ENCODE measurements at regions not wholly inside any gene's neighbourhood (a gene's known extent, or its start where the extent isn't known, plus 50 kb on each side); places are given as distances from the start of the nearest gene placed in this dataset.

DNA sequence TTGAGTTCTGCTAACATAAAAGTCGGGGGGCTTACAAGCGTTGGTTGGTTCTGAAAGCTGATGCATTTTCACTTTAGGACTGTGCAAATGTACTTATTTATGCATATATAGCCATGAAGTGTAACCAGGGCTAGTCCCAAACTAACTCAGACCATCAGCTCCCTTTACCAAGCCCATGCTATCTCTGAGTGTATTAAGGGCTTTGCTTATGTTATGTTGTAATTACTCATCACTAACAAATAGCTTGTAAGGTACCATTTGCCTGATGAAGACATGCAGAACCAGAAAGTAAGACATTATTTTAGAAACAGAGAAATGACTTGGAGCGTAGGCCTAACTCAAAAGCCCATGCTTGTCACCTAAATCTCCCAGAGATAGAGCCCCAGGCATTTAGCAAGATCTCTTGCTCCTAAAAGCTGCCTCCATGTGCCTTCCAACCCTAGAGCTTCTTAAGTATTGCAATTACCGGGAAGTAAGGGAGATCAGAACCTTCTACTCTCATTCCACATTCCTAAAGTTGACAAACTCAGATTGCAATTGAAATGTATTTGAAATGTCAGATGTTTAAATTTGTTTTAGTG lies 362.9 kb upstream of the RBMS3 start:
- TF ChIP-seq, protein P1, sequence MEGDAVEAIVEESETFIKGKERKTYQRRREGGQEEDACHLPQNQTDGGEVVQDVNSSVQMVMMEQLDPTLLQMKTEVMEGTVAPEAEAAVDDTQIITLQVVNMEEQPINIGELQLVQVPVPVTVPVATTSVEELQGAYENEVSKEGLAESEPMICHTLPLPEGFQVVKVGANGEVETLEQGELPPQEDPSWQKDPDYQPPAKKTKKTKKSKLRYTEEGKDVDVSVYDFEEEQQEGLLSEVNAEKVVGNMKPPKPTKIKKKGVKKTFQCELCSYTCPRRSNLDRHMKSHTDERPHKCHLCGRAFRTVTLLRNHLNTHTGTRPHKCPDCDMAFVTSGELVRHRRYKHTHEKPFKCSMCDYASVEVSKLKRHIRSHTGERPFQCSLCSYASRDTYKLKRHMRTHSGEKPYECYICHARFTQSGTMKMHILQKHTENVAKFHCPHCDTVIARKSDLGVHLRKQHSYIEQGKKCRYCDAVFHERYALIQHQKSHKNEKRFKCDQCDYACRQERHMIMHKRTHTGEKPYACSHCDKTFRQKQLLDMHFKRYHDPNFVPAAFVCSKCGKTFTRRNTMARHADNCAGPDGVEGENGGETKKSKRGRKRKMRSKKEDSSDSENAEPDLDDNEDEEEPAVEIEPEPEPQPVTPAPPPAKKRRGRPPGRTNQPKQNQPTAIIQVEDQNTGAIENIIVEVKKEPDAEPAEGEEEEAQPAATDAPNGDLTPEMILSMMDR (IDR thresholded peaks at IDR 0.05; ENCODE audit: borderline replicate concordance, control extremely low read depth, extremely low read depth, insufficient read depth, missing control alignments), result no peak
- no peak for DNase-seq (ENCODE audit: low spot score)
- in situ Hi-C loops (cut with MboI; ENCODE audit: low sequenced_read_pairs, unreplicated experiment), result no loop called here

DNA sequence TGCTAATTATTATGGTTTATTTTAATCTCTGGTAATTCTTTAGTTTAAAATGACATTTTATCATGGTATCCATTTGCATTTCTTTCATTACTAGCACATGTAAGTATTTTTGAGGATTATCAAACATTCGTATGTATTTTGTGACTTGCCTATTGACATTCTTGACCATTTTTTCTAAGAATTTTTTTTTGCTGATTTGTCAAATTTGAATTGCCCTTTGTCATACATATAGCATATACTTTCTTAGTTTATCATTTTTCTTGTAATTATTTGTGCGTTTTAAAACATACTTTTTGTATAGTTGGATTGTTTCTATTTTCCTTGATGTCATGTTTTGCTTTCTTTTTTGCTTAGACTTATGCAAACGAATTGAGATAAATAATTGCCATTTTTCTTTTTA lies 358.5 kb upstream of the RBMS3 start:
- TF ChIP-seq, protein P1 (IDR thresholded peaks at IDR 0.05; ENCODE audit: borderline replicate concordance, control extremely low read depth, extremely low read depth, insufficient read depth, missing control alignments), result no peak
- in situ Hi-C loops (cut with MboI; ENCODE audit: low sequenced_read_pairs, unreplicated experiment), result no loop called here
- no peak for DNase-seq (ENCODE audit: low spot score)

DNA sequence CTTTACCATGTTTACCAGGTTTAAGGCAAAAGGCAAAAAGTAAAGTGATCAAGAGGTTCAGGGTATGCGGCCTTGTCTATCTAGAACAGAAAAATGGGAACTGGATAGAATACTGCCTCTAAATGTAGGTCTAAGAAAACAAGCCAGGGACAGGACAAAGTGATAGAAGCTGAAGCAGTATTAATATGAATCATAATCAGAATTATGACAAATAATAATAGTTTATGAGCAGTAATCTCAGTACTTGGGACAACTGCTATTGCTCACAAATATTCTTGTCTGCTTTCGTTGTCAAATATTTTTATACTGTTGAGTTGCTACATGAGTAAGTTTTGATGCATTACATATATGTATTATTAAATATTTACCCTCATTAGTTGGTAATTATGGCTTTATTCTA lies 356.9 kb upstream of the RBMS3 start:
- in situ Hi-C loops (cut with MboI; ENCODE audit: low sequenced_read_pairs, unreplicated experiment), result no loop called here
- DNase-seq (ENCODE audit: low spot score), result no peak
- TF ChIP-seq, protein P1 (IDR thresholded peaks at IDR 0.05; ENCODE audit: borderline replicate concordance, control extremely low read depth, extremely low read depth, insufficient read depth, missing control alignments), result no peak

DNA sequence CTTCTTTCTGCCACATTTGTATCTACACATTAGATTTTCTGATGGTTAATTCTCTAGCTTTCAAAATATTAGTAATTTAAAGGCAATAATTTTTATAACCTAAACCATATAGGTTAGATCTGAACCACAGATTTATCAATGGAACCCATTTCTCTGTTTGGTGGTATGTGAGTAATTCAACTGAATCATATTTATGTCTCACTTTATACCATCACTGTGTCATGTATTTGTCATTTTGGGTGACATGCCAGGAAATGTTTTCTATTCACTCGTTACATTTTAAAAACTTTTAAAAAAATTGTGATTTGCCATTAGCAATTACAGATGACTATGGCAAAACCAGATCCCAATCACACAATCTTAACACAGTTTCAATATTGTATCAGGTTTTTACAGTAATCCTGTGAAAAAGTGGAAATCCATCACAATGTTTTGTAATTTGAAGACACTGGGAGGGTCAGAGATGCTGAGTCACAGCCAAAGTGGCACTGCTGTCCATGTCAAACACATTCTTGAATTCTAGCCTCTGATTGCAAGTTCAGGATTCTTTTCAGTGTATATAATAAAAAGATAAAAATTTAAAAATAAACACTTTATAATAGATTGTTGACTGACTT lies 356.0 kb upstream of the RBMS3 start:
- in situ Hi-C loops (cut with MboI; ENCODE audit: low sequenced_read_pairs, unreplicated experiment), result no loop called here
- TF ChIP-seq, protein P1 (IDR thresholded peaks at IDR 0.05; ENCODE audit: borderline replicate concordance, control extremely low read depth, extremely low read depth, insufficient read depth, missing control alignments), result no peak
- no peak for DNase-seq (ENCODE audit: low spot score)

DNA sequence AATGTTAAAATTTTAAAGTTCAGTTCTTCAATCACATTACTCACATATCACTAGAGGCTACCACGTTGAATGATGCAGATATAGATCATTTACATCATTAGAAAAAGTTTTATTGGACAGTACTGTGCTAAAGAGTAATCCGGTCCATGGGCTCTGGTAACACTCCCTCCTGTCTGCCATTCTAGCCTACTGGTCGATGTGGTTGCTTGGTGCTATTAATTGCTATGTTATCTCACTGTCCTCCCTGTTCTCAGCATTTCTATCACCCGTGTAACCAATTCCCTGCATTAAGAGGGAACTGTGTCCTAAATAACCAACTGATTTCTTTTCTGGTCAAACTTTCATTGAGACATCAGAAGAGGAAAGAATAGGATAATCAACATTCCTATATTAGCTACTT lies 347.5 kb upstream of the RBMS3 start:
- TF ChIP-seq, protein P1 (IDR thresholded peaks at IDR 0.05; ENCODE audit: borderline replicate concordance, control extremely low read depth, extremely low read depth, insufficient read depth, missing control alignments), result no peak
- in situ Hi-C loops (cut with MboI; ENCODE audit: low sequenced_read_pairs, unreplicated experiment), result no loop called here
- DNase-seq (ENCODE audit: low spot score), result no peak

DNA sequence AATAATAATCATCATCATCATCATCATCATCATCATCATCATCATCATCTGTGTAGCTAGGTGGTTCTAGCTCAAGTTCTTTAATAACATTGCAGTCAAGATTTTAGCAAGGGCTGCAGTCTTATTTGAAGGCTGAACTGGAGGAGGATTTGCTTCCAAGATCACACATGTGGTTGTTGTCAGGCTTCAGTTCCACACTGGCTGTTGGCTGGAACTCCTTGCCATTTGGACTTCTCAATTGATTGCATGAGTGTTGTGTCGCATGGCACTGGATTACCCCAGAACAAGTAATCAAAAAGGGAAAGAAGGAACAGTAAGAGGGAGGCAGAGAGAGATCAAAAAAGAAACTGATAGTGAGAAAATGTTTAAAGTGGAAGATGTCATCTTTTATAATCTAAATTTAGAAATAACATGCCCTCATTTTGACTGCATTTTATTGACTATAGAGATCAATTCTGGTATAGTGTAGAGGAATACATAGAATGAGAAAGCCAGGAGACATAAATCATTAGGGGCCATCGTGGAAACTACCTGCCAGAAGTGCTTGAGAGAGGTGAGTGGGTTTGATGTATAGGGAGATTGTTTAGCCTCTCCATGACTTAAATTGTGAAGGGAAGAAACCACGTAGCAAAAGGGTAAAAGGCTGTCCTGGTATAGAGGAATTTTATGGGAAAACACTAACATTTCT lies 346.6 kb upstream of the RBMS3 start:
- TF ChIP-seq, protein P1 (IDR thresholded peaks at IDR 0.05; ENCODE audit: borderline replicate concordance, control extremely low read depth, extremely low read depth, insufficient read depth, missing control alignments), result no peak
- no peak for DNase-seq (ENCODE audit: low spot score)
- in situ Hi-C loops (cut with MboI; ENCODE audit: low sequenced_read_pairs, unreplicated experiment), result no loop called here
